GM12875 (cell line): ENCODE measurements at regions not wholly inside any gene's neighbourhood (a gene's known extent, or its start where the extent isn't known, plus 50 kb on each side); places are given as distances from the start of the nearest gene placed in this dataset.

Source experiments
- H3K4me3 ChIP-seq: one replicate; pipeline ENCODE4 v1.5.1; 2011; ENCODE audit warnings: low read depth, low read length, control low read depth
- TF ChIP-seq, protein P1 (sequence below): IDR thresholded peaks from 2 replicates; pipeline ENCODE4 v1.5.1; 2011; ENCODE audit warnings: low read depth, mild to moderate bottlenecking, control low read depth, inconsistent platforms, low read length, moderate library complexity, borderline replicate concordance; ENCODE audit not compliant: insufficient read depth

- H3K4me3 ChIP-seq: no peak overlapping the region
- TF ChIP-seq, protein P1, sequence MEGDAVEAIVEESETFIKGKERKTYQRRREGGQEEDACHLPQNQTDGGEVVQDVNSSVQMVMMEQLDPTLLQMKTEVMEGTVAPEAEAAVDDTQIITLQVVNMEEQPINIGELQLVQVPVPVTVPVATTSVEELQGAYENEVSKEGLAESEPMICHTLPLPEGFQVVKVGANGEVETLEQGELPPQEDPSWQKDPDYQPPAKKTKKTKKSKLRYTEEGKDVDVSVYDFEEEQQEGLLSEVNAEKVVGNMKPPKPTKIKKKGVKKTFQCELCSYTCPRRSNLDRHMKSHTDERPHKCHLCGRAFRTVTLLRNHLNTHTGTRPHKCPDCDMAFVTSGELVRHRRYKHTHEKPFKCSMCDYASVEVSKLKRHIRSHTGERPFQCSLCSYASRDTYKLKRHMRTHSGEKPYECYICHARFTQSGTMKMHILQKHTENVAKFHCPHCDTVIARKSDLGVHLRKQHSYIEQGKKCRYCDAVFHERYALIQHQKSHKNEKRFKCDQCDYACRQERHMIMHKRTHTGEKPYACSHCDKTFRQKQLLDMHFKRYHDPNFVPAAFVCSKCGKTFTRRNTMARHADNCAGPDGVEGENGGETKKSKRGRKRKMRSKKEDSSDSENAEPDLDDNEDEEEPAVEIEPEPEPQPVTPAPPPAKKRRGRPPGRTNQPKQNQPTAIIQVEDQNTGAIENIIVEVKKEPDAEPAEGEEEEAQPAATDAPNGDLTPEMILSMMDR: no peak
Measured at GRCh38 chr4:19776929-19777328, 474.8 kb upstream of the SLIT2 start.

- TF ChIP-seq, protein P1: no peak
- H3K4me3 ChIP-seq: no peak overlapping the region
Measured at GRCh38 chr4:19776021-19776459, 475.7 kb upstream of the SLIT2 start.

- TF ChIP-seq, protein P1: no peak
- no peak overlapping the region for H3K4me3 ChIP-seq
Measured at GRCh38 chr4:19774690-19775256, 476.9 kb upstream of the SLIT2 start.

GRCh38 chr4:19772581-19772980 lies 479.1 kb upstream of the SLIT2 start:
- no peak overlapping the region for H3K4me3 ChIP-seq
- TF ChIP-seq, protein P1: no peak

- H3K4me3 ChIP-seq: no peak overlapping the region
- TF ChIP-seq, protein P1: no peak
Measured at GRCh38 chr4:19756661-19757060, 495.0 kb upstream of the SLIT2 start.

- H3K4me3 ChIP-seq: no peak overlapping the region
- TF ChIP-seq, protein P1: no peak
Measured at GRCh38 chr4:19752599-19752998, 499.1 kb upstream of the SLIT2 start.
